ENCODE measurements at regions not wholly inside any gene's neighbourhood (a gene's known extent, or its start where the extent isn't known, plus 50 kb on each side); places are given as distances from the start of the nearest gene placed in this dataset.

- Histone ChIP-seq H3K27ac (ENCODE audit: low read depth in 2 of 2, low read length in 1 of 2) (no peak overlapping the region), H3K4me1 (ENCODE audit: control insufficient read depth in 2 of 2, insufficient read depth in 2 of 2, low read length in 1 of 2) (no peaks in the 10 kb centered on the region), H3K27me3 (ENCODE audit: control insufficient read depth in 1 of 2, insufficient read depth in 2 of 2, low read length in 2 of 2) (no peaks in the 10 kb centered on the region), H3K36me3 (ENCODE audit: control insufficient read depth in 2 of 2, insufficient read depth in 2 of 2, low read length in 1 of 2) (no peaks in the 10 kb centered on the region), H3K9me3 (ENCODE audit: control insufficient read depth in 2 of 2, insufficient read depth in 1 of 2, low read depth in 1 of 2, low read length in 1 of 2) (no peaks in the 10 kb centered on the region), H3K4me3 (ENCODE audit: low read depth in 1 of 2, low read length in 2 of 2) (no peak overlapping the region)
- 50 to 73% methylated on average over 3 of the region's 3 CpGs for WGBS, 2 donors
Observed at GRCh38 chr10:8600192-8600591, 545.7 kb downstream of the GATA3 start.

GRCh38 chr10:8602821-8603220, 548.3 kb downstream of the GATA3 start:
- Histone ChIP-seq H3K27me3 (ENCODE audit: control insufficient read depth in 1 of 2, insufficient read depth in 2 of 2, low read length in 2 of 2) (no peaks in the 10 kb centered on the region), H3K4me1 (ENCODE audit: control insufficient read depth in 2 of 2, insufficient read depth in 2 of 2, low read length in 1 of 2) (no peaks in the 10 kb centered on the region), H3K36me3 (ENCODE audit: control insufficient read depth in 2 of 2, insufficient read depth in 2 of 2, low read length in 1 of 2) (no peaks in the 10 kb centered on the region), H3K27ac (ENCODE audit: low read depth in 2 of 2, low read length in 1 of 2) (no peak overlapping the region), H3K9me3 (ENCODE audit: control insufficient read depth in 2 of 2, insufficient read depth in 1 of 2, low read depth in 1 of 2, low read length in 1 of 2) (no peaks in the 10 kb centered on the region), H3K4me3 (ENCODE audit: low read depth in 1 of 2, low read length in 2 of 2) (no peak overlapping the region)
- WGBS, 2 donors, result 86 to 90% methylated on average over 1 of the region's 1 CpG

GRCh38 chr10:8614054-8614565, 559.6 kb downstream of the GATA3 start:
- Histone ChIP-seq H3K4me3 (ENCODE audit: low read depth in 1 of 2, low read length in 2 of 2) (no peak overlapping the region), H3K9me3 (ENCODE audit: control insufficient read depth in 2 of 2, insufficient read depth in 1 of 2, low read depth in 1 of 2, low read length in 1 of 2) (no peaks in the 10 kb centered on the region), H3K36me3 (ENCODE audit: control insufficient read depth in 2 of 2, insufficient read depth in 2 of 2, low read length in 1 of 2) (no peaks in the 10 kb centered on the region), H3K27me3 (ENCODE audit: control insufficient read depth in 1 of 2, insufficient read depth in 2 of 2, low read length in 2 of 2) (no peaks in the 10 kb centered on the region), H3K4me1 (ENCODE audit: control insufficient read depth in 2 of 2, insufficient read depth in 2 of 2, low read length in 1 of 2) (no peaks in the 10 kb centered on the region), H3K27ac (ENCODE audit: low read depth in 2 of 2, low read length in 1 of 2) (no peak overlapping the region)
- 42 to 57% methylated on average over 6 of the region's 6 CpGs for WGBS, 2 donors

- Histone ChIP-seq H3K4me1 (ENCODE audit: control insufficient read depth in 2 of 2, insufficient read depth in 2 of 2, low read length in 1 of 2) (peaks cover 0 to 3% of the 10 kb centered on the region in 2 donors), H3K4me3 (ENCODE audit: low read depth in 1 of 2, low read length in 2 of 2) (no peak overlapping the region), H3K36me3 (ENCODE audit: control insufficient read depth in 2 of 2, insufficient read depth in 2 of 2, low read length in 1 of 2) (no peaks in the 10 kb centered on the region), H3K27ac (ENCODE audit: low read depth in 2 of 2, low read length in 1 of 2) (no peak overlapping the region), H3K27me3 (ENCODE audit: control insufficient read depth in 1 of 2, insufficient read depth in 2 of 2, low read length in 2 of 2) (no peaks in the 10 kb centered on the region), H3K9me3 (ENCODE audit: control insufficient read depth in 2 of 2, insufficient read depth in 1 of 2, low read depth in 1 of 2, low read length in 1 of 2) (no peaks in the 10 kb centered on the region)
- 85 to 90% methylated on average over 4 of the region's 4 CpGs for WGBS, 2 donors
Observed at GRCh38 chr10:8615118-8615517, 560.6 kb downstream of the GATA3 start.

- Histone ChIP-seq H3K27me3 (ENCODE audit: control insufficient read depth in 1 of 2, insufficient read depth in 2 of 2, low read length in 2 of 2) (no peaks in the 10 kb centered on the region), H3K27ac (ENCODE audit: low read depth in 2 of 2, low read length in 1 of 2) (no peak overlapping the region)
- WGBS, 2 donors, result 10 to 13% methylated on average over 6 of the region's 6 CpGs
Observed at GRCh38 chr10:8616166-8616565, 561.7 kb downstream of the GATA3 start.

GRCh38 chr10:8617792-8618191, 563.3 kb downstream of the GATA3 start:
- no peaks in the 10 kb centered on the region for H3K27me3 ChIP-seq (ENCODE audit: control insufficient read depth in 1 of 2, insufficient read depth in 2 of 2, low read length in 2 of 2)
- WGBS, 2 donors, result 85 to 89% methylated on average over 2 of the region's 2 CpGs
- H3K36me3 ChIP-seq (ENCODE audit: control insufficient read depth in 2 of 2, insufficient read depth in 2 of 2, low read length in 1 of 2), result no peaks in the 10 kb centered on the region
- H3K9me3 ChIP-seq (ENCODE audit: control insufficient read depth in 2 of 2, insufficient read depth in 1 of 2, low read depth in 1 of 2, low read length in 1 of 2), result no peaks in the 10 kb centered on the region
- H3K27ac ChIP-seq (ENCODE audit: low read depth in 2 of 2, low read length in 1 of 2), result no peak overlapping the region
- peaks cover 0 to 3% of the 10 kb centered on the region in 2 donors for H3K4me1 ChIP-seq (ENCODE audit: control insufficient read depth in 2 of 2, insufficient read depth in 2 of 2, low read length in 1 of 2)
- H3K4me3 ChIP-seq (ENCODE audit: low read depth in 1 of 2, low read length in 2 of 2), result no peak overlapping the region

More at GRCh38 chr10:8616166-8616565, 561.7 kb downstream of the GATA3 start:
- Histone ChIP-seq H3K9me3 (ENCODE audit: control insufficient read depth in 2 of 2, insufficient read depth in 1 of 2, low read depth in 1 of 2, low read length in 1 of 2) (no peaks in the 10 kb centered on the region), H3K36me3 (ENCODE audit: control insufficient read depth in 2 of 2, insufficient read depth in 2 of 2, low read length in 1 of 2) (no peaks in the 10 kb centered on the region), H3K4me3 (ENCODE audit: low read depth in 1 of 2, low read length in 2 of 2) (no peak overlapping the region), H3K4me1 (ENCODE audit: control insufficient read depth in 2 of 2, insufficient read depth in 2 of 2, low read length in 1 of 2) (peaks cover 0 to 3% of the 10 kb centered on the region in 2 donors)

GRCh38 chr10:8618834-8619233, 564.3 kb downstream of the GATA3 start:
- WGBS, 2 donors, result 42 to 54% methylated on average over 4 of the region's 4 CpGs
- H3K9me3 ChIP-seq (ENCODE audit: control insufficient read depth in 2 of 2, insufficient read depth in 1 of 2, low read depth in 1 of 2, low read length in 1 of 2), result no peaks in the 10 kb centered on the region

GRCh38 chr10:8628351-8628750, 573.9 kb downstream of the GATA3 start:
- WGBS, 2 donors, result 65 to 66% methylated on average over 5 of the region's 5 CpGs
- Histone ChIP-seq H3K27me3 (ENCODE audit: control insufficient read depth in 1 of 2, insufficient read depth in 2 of 2, low read length in 2 of 2) (no peaks in the 10 kb centered on the region), H3K4me1 (ENCODE audit: control insufficient read depth in 2 of 2, insufficient read depth in 2 of 2, low read length in 1 of 2) (no peaks in the 10 kb centered on the region), H3K36me3 (ENCODE audit: control insufficient read depth in 2 of 2, insufficient read depth in 2 of 2, low read length in 1 of 2) (no peaks in the 10 kb centered on the region), H3K27ac (ENCODE audit: low read depth in 2 of 2, low read length in 1 of 2) (no peak overlapping the region), H3K9me3 (ENCODE audit: control insufficient read depth in 2 of 2, insufficient read depth in 1 of 2, low read depth in 1 of 2, low read length in 1 of 2) (no peaks in the 10 kb centered on the region), H3K4me3 (ENCODE audit: low read depth in 1 of 2, low read length in 2 of 2) (no peak overlapping the region)

More at GRCh38 chr10:8618834-8619233, 564.3 kb downstream of the GATA3 start:
- no peak overlapping the region for H3K4me3 ChIP-seq (ENCODE audit: low read depth in 1 of 2, low read length in 2 of 2)
- H3K27ac ChIP-seq (ENCODE audit: low read depth in 2 of 2, low read length in 1 of 2), result no peak overlapping the region
- no peaks in the 10 kb centered on the region for H3K27me3 ChIP-seq (ENCODE audit: control insufficient read depth in 1 of 2, insufficient read depth in 2 of 2, low read length in 2 of 2)
- no peaks in the 10 kb centered on the region for H3K36me3 ChIP-seq (ENCODE audit: control insufficient read depth in 2 of 2, insufficient read depth in 2 of 2, low read length in 1 of 2)
- peaks cover 0 to 3% of the 10 kb centered on the region in 2 donors for H3K4me1 ChIP-seq (ENCODE audit: control insufficient read depth in 2 of 2, insufficient read depth in 2 of 2, low read length in 1 of 2)

- Histone ChIP-seq H3K9me3 (ENCODE audit: control insufficient read depth in 2 of 2, insufficient read depth in 1 of 2, low read depth in 1 of 2, low read length in 1 of 2) (no peaks in the 10 kb centered on the region), H3K36me3 (ENCODE audit: control insufficient read depth in 2 of 2, insufficient read depth in 2 of 2, low read length in 1 of 2) (no peaks in the 10 kb centered on the region), H3K4me3 (ENCODE audit: low read depth in 1 of 2, low read length in 2 of 2) (no peak overlapping the region), H3K27me3 (ENCODE audit: control insufficient read depth in 1 of 2, insufficient read depth in 2 of 2, low read length in 2 of 2) (no peaks in the 10 kb centered on the region), H3K27ac (ENCODE audit: low read depth in 2 of 2, low read length in 1 of 2) (no peak overlapping the region), H3K4me1 (ENCODE audit: control insufficient read depth in 2 of 2, insufficient read depth in 2 of 2, low read length in 1 of 2) (no peaks in the 10 kb centered on the region)
- WGBS, 2 donors, result 53 to 66% methylated on average over 1 of the region's 1 CpG
Observed at GRCh38 chr10:8633909-8634308, 579.4 kb downstream of the GATA3 start.

GRCh38 chr10:8636371-8636770, 581.9 kb downstream of the GATA3 start:
- Histone ChIP-seq H3K4me3 (ENCODE audit: low read depth in 1 of 2, low read length in 2 of 2) (no peak overlapping the region), H3K27me3 (ENCODE audit: control insufficient read depth in 1 of 2, insufficient read depth in 2 of 2, low read length in 2 of 2) (no peaks in the 10 kb centered on the region), H3K4me1 (ENCODE audit: control insufficient read depth in 2 of 2, insufficient read depth in 2 of 2, low read length in 1 of 2) (no peaks in the 10 kb centered on the region), H3K27ac (ENCODE audit: low read depth in 2 of 2, low read length in 1 of 2) (no peak overlapping the region), H3K36me3 (ENCODE audit: control insufficient read depth in 2 of 2, insufficient read depth in 2 of 2, low read length in 1 of 2) (no peaks in the 10 kb centered on the region), H3K9me3 (ENCODE audit: control insufficient read depth in 2 of 2, insufficient read depth in 1 of 2, low read depth in 1 of 2, low read length in 1 of 2) (no peaks in the 10 kb centered on the region)
- WGBS, 2 donors, result 87 to 93% methylated on average over 9 of the region's 9 CpGs

Measured in esophagus (tissue), 2 donors.